ENCODE measurements at regions not wholly inside any gene's neighbourhood (a gene's known extent, or its start where the extent isn't known, plus 50 kb on each side); places are given as distances from the start of the nearest gene placed in this dataset.

GRCh38 chr18:2303517-2304238 lies 267.6 kb downstream of the METTL4 start:
- peak; percentile 16 for DNase-seq (ENCODE audit: low read depth, low spot score)

- DNase-seq (ENCODE audit: low read depth, low spot score), result no peak
Measured at GRCh38 chr18:2304378-2305175, 266.7 kb downstream of the METTL4 start.

DNA sequence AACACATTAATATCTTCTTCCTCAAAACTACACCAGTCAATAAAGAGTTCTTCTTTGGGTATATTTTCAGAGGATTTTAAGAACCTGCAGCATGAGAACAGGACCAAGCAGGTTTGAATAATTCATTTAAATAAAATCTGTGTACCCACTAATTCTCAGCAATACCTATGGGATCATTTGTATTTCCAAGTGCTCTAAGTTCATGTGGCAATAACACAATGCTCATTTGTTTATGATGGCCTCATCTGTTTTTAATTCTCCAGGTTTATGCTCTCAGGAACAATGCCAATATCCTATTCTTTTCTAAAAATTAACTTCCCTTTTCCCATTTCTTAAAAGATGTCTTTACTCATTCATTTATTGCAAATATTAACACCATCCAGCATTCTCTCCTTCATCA lies 264.7 kb downstream of the METTL4 start:
- no peak for DNase-seq (ENCODE audit: low read depth, low spot score)

DNA sequence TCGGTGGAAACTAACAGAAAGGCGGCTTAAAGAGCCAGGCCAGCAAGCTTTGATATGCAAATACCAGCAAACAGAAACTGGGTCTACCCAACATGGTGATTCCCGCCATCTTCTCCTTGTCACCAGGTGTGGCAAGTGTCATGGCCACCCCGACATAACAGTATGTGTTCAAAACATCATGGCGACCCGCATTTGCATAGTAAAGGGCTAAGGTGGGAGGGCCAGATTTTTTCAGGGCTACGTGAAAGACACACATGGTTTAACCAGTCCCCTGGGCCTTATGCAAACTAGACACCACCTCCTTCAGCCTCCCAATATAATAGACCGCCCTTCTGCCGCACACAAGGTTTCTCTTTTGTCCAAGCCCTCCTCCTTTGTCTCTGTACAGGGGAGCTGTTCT lies 260.4 kb downstream of the METTL4 start:
- peak; percentile 14 for DNase-seq (ENCODE audit: low read depth, low spot score)

DNA sequence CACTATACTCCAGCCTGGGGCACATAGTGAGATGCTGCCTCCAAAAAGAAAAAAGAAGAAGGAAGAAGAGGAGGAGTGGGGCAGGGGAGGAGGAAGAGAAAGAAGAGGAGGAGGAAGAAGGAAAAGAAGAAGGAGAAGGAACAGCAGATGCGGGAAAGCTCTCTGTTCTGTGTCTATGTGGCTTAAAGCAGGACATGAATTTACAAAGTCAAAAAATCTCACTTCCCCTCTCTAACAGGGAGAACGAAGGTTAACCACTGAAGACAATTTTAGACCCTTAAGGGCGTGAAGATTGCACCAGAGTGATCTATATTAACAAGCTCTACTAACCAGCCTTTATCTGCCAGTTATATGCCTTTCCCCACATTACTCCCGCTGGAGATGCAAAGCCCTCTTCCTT lies 258.9 kb downstream of the METTL4 start:
- no peak for DNase-seq (ENCODE audit: low read depth, low spot score)

- no peak for DNase-seq (ENCODE audit: low read depth, low spot score)
Measured at GRCh38 chr18:2313332-2313731, 258.0 kb downstream of the METTL4 start.

DNA sequence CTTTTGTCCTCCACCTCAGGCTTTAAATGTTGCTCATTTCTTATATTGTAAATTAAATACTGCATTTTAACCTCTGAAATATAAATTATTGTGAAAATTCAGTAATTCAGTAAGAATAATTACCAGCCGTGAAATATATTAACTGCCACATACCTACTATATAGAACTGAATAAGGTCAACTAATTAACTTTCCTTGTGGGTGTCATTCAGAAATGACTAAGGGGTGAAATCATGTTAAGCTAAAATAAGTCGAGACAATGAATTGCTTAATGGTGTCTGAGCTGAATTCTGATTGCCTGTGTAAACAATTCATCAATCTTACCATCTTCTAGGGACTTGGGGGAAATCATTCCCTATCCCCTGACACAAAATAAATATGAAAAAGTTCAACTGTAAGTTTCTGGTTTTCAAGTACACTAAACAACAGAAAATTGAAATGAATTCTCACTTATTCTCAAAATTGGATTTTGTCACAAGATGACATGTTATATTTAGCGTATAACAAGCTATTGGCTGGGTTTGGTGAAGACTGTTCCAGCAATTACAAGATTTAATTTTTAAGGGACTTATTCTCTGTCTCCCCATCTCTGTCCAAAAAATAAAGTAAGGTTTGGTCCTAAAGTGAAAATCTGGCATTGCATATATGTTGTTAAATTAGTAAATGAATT lies 255.1 kb downstream of the METTL4 start:
- DNase-seq (ENCODE audit: low read depth, low spot score), result no peak

GRCh38 chr18:2316751-2317696 lies 254.3 kb downstream of the METTL4 start:
- DNase-seq (ENCODE audit: low read depth, low spot score), result no peak

GRCh38 chr18:2324459-2324858 lies 246.8 kb downstream of the METTL4 start:
- no peak for DNase-seq (ENCODE audit: low read depth, low spot score)

DNA sequence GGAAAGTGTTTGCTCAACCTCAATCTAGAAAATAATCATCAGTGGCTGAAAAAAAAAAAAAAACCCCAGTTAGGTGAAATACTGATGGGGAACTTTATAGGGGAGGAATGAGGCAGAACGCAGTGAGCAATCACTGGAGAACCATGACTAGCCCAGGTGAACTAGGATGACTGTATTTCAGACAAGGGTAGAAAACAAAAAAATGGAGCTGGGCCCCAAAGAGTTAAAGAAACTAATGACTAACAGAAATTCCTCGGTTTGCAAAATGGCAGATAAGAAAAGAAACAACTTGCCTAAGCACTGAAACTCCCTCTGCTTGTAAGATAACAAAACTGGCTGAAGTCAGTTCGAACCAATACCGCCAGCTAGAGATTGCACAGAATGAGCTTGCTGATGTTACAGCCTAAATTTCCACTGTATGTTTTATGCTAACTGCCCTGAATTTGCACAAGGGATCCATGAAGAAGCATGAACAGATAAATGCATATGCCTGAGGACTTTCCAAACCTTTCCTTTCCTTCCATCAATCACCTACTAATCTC lies 245.9 kb downstream of the METTL4 start:
- DNase-seq (ENCODE audit: low read depth, low spot score), result peak; percentile 13

DNA sequence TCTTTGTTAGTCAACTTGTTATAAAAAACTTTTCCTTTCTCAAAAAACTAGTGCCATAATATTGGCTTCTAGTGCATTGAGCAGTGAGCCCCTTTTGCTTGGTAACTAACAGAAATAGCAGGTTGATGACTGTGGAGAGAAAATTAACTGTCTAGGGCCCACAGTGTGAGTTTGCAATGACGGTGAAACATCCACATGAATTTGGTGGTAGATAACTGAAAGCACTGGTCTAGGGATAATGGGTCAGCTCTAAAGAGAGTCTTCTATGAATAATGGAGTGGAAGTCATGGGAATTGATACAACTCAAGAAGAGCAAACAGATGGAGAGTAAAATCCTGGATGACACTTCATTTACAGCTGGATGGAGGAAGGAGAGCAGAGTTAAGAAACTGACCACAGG lies 245.4 kb downstream of the METTL4 start:
- no peak for DNase-seq (ENCODE audit: low read depth, low spot score)

GRCh38 chr18:2326999-2327398 lies 244.3 kb downstream of the METTL4 start:
- no peak for DNase-seq (ENCODE audit: low read depth, low spot score)

DNA sequence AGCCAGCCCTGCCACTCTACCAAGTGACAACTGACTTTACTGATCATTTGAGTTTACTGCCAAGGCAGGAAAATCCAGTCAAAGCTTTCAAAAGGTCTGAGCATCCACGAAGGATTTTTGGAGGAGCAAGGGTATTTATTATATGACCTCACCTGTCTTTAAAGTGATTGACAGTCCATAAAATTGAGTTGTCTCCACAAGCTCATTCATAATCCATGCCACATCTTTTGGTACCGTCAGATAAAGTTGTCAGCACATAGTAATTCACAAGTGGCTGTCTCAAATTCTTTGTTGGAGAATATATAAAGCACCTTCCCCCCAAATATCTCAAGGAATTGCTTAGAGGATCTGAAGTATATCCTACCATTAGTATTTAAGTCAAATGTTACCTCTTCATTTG lies 240.5 kb downstream of the METTL4 start:
- DNase-seq (ENCODE audit: low read depth, low spot score), result no peak

DNA sequence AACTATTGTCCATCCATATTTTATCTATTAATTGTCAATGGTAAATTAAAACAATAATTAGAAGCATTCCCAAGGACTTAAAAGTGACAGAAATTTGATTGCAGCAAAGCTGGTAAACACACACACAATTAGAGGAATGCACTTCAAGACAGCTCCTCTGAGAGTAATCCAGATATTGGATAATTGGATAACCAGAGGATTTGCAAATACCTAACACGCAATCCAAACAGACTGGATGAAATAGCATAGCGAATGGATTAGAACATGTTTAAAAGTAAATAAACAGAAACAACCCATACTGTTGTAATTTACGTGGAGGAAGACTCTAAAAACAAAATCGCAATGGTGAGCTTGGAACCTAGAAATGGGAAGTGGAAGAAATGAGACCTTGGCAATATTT lies 239.8 kb downstream of the METTL4 start:
- no peak for DNase-seq (ENCODE audit: low read depth, low spot score)

DNA sequence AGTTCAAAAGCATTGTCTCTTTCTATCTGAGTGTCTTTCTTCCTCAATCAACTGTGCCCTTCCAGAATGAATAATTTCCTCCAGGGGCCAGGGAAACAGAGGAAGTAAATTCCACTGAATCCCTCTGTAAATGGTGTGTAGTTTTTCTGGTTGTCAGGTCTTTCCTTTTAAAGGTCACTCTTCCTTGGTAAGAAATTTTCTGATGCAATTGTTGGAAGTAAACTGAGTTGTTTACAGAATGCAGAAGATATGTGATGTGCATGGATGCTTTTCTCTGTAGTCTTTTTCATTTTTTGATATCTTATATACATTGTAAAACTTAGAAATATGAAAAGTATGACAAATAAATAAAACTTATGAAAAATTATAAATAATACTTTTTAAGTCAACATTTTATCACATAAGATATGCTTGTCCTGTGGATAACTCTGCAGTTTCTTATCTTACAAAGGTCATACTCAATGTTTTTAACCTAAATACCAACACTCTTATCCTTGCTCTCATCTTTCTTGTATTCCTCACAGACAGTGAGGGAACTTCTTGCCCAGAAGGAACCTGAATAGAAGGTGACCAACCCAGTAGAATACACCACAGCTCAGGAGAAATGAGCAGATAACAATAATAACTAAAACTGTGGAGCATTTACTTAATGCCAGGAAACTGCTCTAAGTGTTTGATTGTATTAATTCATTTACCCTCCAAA lies 234.5 kb downstream of the METTL4 start:
- no peak for DNase-seq (ENCODE audit: low read depth, low spot score)

- DNase-seq (ENCODE audit: low read depth, low spot score), result no peak
Measured at GRCh38 chr18:2337552-2338141, 233.7 kb downstream of the METTL4 start.

GRCh38 chr18:2338601-2339000 lies 232.7 kb downstream of the METTL4 start:
- no peak for DNase-seq (ENCODE audit: low read depth, low spot score)

DNA sequence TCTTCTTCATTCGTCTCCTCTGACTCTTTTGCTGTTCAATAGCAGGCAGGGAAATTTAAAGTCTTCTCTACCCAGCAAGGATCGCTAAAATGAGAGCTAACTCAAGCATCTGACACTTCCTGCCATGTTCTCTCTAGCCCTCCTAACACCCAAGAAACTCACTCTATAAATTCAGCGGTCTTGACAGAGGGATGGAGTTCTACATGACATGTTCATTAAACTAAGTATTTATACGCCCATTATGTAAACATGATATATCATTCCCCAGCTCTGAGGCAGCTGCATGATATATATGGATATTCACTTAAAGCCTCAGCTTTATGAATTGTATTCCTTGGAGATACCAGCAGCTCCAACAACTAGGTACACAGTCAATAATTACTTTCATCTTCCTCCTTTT lies 231.0 kb downstream of the METTL4 start:
- no peak for DNase-seq (ENCODE audit: low read depth, low spot score)

GRCh38 chr18:2348003-2348402 lies 223.3 kb downstream of the METTL4 start:
- no peak for DNase-seq (ENCODE audit: low read depth, low spot score)

Data from ELF-1 (cell line).